Osteoblast (primary cell): ENCODE measurements at regions not wholly inside any gene's neighbourhood (a gene's known extent, or its start where the extent isn't known, plus 50 kb on each side); places are given as distances from the start of the nearest gene placed in this dataset.

Experiments
- DNase-seq: peaks from one replicate; pipeline ENCODE4 v3.0.0; 2011; ENCODE audit warnings: low spot score, mixed read lengths; ENCODE audit not compliant: insufficient read length; ENCODE audit errors: missing footprints
- H2AFZ ChIP-seq: 2 replicates; pipeline ENCODE4 v1.6.0; 2011; ENCODE audit warnings: mild to moderate bottlenecking, low read length
- H3K27ac ChIP-seq: 2 replicates; pipeline ENCODE4 v1.5.1; 2011; ENCODE audit warnings: mild to moderate bottlenecking, low read depth, low read length, moderate library complexity
- H3K27me3 ChIP-seq: 2 replicates; pipeline ENCODE4 v1.6.0; 2012; ENCODE audit warnings: mild to moderate bottlenecking, control low read depth, inconsistent platforms, low read length, moderate library complexity; ENCODE audit not compliant: insufficient read depth
- H3K36me3 ChIP-seq: 2 replicates; pipeline ENCODE4 v1.5.1; 2011; ENCODE audit warnings: mild to moderate bottlenecking, low read length, control low read depth, moderate library complexity; ENCODE audit not compliant: insufficient read depth
- H3K4me1 ChIP-seq: 2 replicates; pipeline ENCODE4 v1.5.1; 2011; ENCODE audit warnings: mild to moderate bottlenecking, low read length, control low read depth, moderate library complexity; ENCODE audit not compliant: insufficient read depth
- H3K4me2 ChIP-seq: 2 replicates; pipeline ENCODE4 v1.6.0; 2011; ENCODE audit warnings: mild to moderate bottlenecking, low read length; ENCODE audit not compliant: insufficient read depth
- H3K4me3 ChIP-seq: fragments of 200-600 bp; sonication (generic); 3 replicates; pipeline ENCODE4 v1.5.1; 2012; ENCODE audit warnings: mild to moderate bottlenecking, low read length, inconsistent platforms; ENCODE audit not compliant: insufficient read depth
- H3K79me2 ChIP-seq: 2 replicates; pipeline ENCODE4 v1.6.0; 2012; ENCODE audit warnings: mild to moderate bottlenecking, low read length, control low read depth, inconsistent platforms; ENCODE audit not compliant: insufficient read depth
- H3K9me3 ChIP-seq: 2 replicates; pipeline ENCODE4 v1.5.1; 2011; ENCODE audit warnings: low read depth, low read length, control low read depth
- H4K20me1 ChIP-seq: 2 replicates; pipeline ENCODE4 v1.6.0; 2012; ENCODE audit warnings: mild to moderate bottlenecking, low read length, control low read depth; ENCODE audit not compliant: insufficient read depth
- TF ChIP-seq, protein P1 (sequence below): IDR thresholded peaks from 2 replicates; pipeline ENCODE4 v1.5.1; 2011; ENCODE audit warnings: mild to moderate bottlenecking, low read depth, low read length, moderate library complexity; ENCODE audit errors: extremely low read depth

DNA sequence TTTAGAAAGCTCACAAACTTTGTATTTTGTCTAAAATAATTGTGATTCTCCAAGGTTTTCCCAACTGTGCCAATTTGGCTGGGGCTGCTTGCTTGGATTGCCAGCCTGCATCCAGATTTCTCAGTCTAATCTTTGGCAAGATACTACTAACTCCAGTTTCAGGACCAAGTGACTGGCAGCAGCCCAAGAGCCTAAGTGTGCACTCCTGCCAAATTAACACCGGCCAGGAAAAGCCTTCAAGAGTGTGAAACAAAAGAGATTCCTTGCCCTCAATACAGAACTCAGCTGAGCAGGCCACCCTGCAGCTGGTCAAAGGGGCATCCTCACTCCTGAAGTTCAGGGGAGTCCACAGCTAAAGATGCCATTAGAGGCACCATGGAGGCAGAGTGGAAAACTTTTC is 589.0 kb upstream of the ACVR2A start:
- no peak overlapping the region for H3K27ac ChIP-seq
- H3K36me3 ChIP-seq: no peaks in the 10 kb centered on the region
- H3K4me3 ChIP-seq: no peak overlapping the region
- no peak overlapping the region for H3K4me2 ChIP-seq
- H3K4me1 ChIP-seq: no peaks in the 10 kb centered on the region
- no peaks in the 10 kb centered on the region for H4K20me1 ChIP-seq
- H2AFZ ChIP-seq: no peak overlapping the region
- H3K9me3 ChIP-seq: no peaks in the 10 kb centered on the region
- no peaks in the 10 kb centered on the region for H3K79me2 ChIP-seq
- DNase-seq: no peak
- H3K27me3 ChIP-seq: no peaks in the 10 kb centered on the region
- TF ChIP-seq, protein P1, sequence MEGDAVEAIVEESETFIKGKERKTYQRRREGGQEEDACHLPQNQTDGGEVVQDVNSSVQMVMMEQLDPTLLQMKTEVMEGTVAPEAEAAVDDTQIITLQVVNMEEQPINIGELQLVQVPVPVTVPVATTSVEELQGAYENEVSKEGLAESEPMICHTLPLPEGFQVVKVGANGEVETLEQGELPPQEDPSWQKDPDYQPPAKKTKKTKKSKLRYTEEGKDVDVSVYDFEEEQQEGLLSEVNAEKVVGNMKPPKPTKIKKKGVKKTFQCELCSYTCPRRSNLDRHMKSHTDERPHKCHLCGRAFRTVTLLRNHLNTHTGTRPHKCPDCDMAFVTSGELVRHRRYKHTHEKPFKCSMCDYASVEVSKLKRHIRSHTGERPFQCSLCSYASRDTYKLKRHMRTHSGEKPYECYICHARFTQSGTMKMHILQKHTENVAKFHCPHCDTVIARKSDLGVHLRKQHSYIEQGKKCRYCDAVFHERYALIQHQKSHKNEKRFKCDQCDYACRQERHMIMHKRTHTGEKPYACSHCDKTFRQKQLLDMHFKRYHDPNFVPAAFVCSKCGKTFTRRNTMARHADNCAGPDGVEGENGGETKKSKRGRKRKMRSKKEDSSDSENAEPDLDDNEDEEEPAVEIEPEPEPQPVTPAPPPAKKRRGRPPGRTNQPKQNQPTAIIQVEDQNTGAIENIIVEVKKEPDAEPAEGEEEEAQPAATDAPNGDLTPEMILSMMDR: no peak

DNA sequence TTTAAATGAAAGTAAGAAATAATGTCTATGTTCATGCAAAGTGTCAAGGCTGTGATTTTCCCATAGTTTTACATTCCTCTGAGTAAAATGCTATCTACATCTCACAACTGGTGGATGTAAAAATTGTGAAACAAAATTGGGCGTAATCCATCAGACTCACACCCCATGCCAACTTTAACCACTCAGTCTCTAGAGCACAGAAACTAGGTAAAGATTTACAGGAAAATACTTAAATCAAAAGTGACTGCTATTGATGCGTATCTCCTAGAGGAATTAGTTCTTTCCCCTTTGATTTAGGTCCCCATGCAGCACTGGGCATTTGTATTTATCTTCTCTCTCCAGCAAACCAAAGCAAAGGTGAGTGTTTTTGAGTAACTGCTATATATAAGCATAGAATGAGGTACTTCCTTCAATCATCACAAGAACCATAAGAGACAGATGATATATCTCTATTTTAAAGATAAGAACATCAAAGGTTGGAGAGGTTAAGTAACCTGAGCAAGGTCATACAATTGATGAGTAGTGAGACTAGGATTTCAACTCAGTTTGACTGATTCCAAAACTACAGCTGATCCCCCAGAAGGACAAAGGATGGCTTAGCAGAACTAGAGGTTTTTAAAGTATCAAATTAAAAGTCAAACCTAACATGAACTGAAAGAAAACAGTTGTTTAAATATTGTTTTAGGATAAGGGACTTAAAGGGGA is 594.0 kb upstream of the ACVR2A start:
- Histone ChIP-seq H3K27ac (no peak overlapping the region), H2AFZ (no peak overlapping the region), H3K4me2 (no peak overlapping the region), H3K36me3 (no peaks in the 10 kb centered on the region), H3K4me1 (no peaks in the 10 kb centered on the region), H4K20me1 (no peaks in the 10 kb centered on the region), H3K27me3 (no peaks in the 10 kb centered on the region), H3K4me3 (no peak overlapping the region), H3K9me3 (no peaks in the 10 kb centered on the region), H3K79me2 (no peaks in the 10 kb centered on the region)
- DNase-seq: peak; percentile 34
- TF ChIP-seq, protein P1: no peak

DNA sequence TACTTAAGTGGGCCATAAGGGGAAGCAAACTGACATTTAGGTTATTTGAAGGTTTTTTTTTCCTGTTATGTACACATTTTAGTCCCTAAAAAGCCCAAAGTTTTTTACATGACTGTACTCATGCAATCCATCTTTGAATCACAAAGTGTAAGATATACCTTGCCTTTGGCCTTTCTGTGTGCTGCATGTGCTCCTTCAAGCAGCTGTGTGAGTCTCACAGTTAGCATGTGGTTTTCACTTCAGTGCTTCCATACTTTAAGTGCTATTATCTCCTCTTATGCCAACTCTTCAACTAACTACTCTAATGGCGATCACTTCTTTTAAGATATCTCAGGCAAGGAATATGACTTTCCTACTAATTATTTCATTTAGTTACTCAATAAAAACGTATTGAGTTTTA is 597.1 kb upstream of the ACVR2A start:
- no peaks in the 10 kb centered on the region for H3K79me2 ChIP-seq
- H3K4me2 ChIP-seq: no peak overlapping the region
- H3K9me3 ChIP-seq: no peaks in the 10 kb centered on the region
- no peak overlapping the region for H3K4me3 ChIP-seq
- DNase-seq: no peak
- H2AFZ ChIP-seq: no peak overlapping the region
- no peak overlapping the region for H3K27ac ChIP-seq
- H3K36me3 ChIP-seq: no peaks in the 10 kb centered on the region
- no peaks in the 10 kb centered on the region for H3K27me3 ChIP-seq
- TF ChIP-seq, protein P1: no peak
- no peaks in the 10 kb centered on the region for H3K4me1 ChIP-seq
- no peaks in the 10 kb centered on the region for H4K20me1 ChIP-seq

DNA sequence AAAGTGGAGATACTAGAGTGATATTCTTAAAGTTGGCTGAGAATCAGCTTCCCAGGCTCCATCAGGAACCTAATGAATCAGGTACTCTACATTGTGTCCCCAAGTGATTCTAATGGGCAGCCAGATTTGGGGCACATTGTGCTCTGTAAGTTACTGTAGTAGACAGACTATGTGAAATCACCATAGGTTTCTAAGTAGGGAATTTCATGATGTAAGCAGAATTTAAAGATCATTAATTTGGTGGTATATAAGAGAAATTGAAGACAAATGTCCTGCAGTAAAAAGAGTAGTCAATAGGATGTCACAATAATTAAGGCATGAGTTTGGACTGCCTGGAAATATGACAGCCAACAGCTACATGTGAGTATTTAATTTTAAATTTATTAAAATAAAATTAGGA is 602.4 kb upstream of the ACVR2A start:
- Histone ChIP-seq H3K36me3 (no peaks in the 10 kb centered on the region), H3K9me3 (no peaks in the 10 kb centered on the region), H4K20me1 (no peaks in the 10 kb centered on the region), H3K4me2 (no peak overlapping the region), H3K4me3 (no peak overlapping the region), H3K27ac (no peak overlapping the region), H3K27me3 (no peaks in the 10 kb centered on the region), H2AFZ (no peak overlapping the region), H3K79me2 (no peaks in the 10 kb centered on the region), H3K4me1 (no peaks in the 10 kb centered on the region)
- TF ChIP-seq, protein P1: no peak
- no peak for DNase-seq
